Anterior cingulate cortex (tissue), 58 donors: ENCODE measurements at regions not wholly inside any gene's neighbourhood (a gene's known extent, or its start where the extent isn't known, plus 50 kb on each side); places are given as distances from the start of the nearest gene placed in this dataset.
"Not testable (repeated sequence)": the region's sequence is repeated elsewhere in the genome, so short reads cannot be mapped to it uniquely, and the experiment has no call there.

Experiments used
- DNase-seq, 58 donors: peaks; one replicate each; lab custom pipeline; 2025; lab: John Stamatoyannopoulos, UW

DNA sequence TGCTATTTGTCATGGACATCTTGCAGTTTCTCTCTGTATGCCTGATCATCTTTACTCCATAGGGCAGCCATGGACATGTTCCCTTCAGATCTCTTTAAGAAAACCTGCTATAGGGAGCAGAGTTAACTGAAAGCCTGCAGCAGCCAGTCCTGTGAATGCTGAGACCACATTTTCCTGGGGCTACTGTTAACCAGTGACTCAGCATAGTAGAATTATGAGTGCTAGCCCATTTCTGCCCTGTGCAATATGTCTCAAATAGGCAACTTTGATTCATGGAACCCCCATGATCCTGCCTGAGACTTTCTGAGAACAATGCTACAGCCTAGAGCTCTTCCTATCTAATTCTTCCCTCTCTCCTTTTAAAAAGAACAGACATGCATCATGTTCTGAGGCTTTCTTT lies 624.2 kb downstream of the CHSY3 start:
- DNase-seq = no peak

DNA sequence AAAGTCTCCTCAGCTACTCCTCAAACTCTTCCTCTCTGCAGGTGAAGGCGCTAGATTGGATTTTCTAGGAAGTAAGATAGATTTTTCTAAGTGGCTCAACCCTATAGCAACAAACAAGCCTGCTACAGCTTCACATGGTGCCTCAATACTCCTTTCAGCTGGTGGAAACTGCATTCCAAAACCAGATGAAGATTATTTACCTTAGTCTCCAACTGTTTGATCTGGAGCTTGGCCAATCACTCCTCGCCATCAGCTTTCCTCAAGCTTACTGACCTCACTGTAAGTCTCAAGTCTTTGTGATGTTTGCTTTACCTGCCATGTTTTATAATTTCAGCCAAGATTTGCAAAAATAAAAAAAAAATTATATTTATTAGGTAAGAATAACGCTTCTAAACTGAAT lies 622.4 kb downstream of the CHSY3 start:
- DNase-seq = no peak

DNA sequence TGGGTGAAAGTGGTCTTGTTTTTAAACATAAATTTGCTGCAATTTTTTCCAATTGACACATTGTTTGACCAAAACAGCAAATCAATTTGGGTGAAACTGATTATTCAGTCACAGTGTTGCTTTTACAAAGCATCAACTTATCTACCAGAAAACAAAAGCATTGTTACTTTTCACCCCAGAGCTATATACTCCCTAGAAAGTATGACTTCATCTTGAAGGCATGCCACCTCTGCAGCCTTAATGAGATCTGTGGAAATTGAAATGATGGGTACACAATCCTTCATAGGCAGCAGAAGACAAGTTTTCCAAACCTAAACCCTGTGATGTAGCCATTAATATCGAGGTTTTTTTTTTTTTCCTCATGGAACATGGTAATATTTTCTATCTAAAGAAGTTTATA lies 615.9 kb downstream of the CHSY3 start:
- DNase-seq = no peak

DNA sequence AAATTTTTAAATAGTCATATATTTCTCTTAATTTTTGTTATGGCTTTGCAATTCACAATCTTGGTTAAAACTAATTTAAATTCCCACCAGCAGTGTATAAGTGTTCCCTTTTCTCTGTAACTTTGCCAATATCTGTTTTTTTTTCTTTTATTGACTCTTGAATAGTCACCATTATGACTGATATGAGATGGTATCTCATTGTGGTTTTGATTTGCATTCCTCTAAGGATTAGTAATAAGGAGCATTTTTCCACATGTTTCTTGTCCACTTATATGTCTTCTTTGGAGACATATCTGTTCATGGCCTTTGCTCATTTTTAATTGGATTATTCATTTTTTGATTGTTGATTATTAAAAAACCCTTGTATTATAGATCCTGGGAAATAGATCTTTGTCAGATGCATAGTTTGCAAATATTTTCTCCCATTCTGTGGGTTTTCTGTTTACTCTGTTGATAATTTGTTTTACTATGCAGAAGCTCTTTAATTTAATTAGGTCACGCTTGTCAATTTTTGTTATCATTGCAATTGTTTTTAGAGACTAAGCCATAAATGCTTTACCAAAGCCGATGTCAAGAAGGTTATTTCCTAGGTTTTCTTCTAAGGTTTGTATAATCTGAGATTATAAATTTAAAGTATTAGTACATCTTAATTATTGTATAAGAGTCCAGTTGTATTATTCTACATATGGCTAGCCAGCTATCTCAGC lies 610.9 kb downstream of the CHSY3 start:
- DNase-seq = no peak

DNA sequence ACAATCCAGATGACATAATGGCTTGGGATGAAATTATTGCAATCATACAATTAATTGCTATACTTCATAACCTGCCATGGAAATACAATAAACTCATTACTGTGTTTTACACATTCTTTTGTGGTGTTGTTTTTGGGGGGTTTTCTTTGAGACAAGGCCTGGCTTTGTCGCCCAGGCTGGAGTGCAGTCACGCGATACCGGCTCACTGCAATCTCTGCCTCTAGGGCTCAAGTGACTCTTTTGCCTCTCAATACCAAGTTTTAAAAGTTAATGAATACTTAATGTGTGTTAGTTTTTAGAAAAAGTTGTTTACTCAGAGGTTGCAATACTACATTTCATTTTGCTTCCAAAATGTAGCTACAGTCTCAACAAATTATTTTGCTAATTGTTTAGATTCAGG lies 598.4 kb downstream of the CHSY3 start:
- no peak for DNase-seq

DNA sequence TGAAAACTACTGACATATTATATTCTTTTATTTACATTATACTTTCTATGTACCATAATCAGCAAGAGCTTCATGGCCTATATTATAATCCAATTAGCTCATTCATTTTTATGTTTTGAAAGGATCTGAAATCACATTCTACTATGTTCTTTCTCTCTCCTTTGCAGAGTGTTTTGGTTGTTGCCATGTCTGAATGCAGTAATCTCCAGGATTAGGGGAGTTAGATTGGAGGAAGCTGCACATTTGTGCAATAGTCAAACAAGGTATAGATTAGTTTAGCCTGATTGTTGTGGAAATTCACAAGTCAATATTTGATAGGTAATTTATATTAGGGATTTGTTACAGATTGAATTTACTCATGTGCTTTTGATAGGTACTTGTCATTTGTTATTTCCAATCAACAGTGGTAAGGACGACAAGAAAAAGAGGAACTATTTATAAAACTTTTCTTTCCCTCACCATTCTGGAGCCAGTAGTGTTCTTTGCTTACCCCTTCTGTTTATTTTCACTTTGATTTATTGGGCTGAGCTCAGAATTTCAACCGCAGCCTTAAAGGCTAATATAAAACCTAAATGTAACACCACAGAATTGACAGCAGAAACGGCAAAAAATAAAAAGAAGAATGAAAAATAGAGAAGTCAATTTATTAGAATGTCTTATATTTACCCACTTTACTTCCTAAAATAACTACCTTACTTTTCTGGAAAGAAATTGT lies 597.0 kb downstream of the CHSY3 start:
- DNase-seq = no peak

DNA sequence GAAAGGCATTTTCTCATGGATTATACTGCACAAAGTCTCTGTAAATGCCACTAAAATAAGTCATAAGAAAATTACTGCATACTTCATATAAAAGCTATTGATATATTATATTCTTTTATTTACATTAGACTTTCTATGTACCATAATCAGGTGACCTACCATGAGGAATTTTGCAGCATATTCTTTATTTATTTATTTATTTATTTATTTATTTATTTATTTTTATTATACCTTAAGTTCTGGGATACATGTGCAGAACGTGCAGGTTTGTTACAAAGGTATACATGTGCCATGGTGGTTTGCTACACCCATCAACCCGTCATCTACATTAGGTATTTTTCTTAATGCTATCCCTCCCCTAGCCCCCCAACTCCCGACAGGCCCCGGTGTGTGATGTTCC lies 596.2 kb downstream of the CHSY3 start:
- not testable (repeated sequence) for DNase-seq

DNA sequence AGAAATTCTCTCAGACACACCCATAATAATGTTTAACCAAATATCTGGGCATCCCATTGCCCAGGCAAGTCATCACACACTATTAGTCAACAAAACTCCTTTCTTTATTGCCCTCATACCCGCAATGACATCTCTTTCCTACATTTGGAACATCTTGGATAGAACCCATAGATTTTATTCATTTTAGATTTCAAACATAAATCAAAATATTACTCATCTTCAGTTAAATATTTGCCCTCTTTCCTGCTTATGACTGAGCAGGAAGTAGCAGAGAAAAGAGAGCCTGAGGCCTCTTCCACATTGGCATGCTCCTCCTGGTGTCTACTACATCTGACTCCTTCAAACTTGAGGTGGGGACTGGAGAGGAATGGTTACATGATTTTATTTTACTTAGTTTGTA lies 592.0 kb downstream of the CHSY3 start:
- DNase-seq = no peak

DNA sequence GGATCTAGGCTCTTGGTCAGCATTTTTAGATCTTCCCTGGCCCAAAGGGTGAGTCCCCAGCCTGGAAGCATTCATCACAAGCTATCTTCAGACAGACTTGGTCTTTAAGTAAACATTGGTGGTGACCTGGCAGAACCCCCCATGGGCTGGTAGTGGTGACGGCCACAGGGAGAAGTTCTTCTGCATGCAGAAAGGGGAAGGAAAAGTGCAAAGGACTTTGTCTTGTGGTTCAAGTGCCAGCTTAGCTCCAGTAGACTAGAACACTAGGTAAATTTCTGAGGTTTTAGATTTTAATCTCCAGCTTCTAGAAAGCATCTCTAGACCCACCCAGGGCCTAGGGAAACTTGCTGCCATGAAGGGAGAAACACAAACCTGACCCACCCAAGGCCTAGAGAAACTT lies 584.0 kb downstream of the CHSY3 start:
- no peak for DNase-seq

DNA sequence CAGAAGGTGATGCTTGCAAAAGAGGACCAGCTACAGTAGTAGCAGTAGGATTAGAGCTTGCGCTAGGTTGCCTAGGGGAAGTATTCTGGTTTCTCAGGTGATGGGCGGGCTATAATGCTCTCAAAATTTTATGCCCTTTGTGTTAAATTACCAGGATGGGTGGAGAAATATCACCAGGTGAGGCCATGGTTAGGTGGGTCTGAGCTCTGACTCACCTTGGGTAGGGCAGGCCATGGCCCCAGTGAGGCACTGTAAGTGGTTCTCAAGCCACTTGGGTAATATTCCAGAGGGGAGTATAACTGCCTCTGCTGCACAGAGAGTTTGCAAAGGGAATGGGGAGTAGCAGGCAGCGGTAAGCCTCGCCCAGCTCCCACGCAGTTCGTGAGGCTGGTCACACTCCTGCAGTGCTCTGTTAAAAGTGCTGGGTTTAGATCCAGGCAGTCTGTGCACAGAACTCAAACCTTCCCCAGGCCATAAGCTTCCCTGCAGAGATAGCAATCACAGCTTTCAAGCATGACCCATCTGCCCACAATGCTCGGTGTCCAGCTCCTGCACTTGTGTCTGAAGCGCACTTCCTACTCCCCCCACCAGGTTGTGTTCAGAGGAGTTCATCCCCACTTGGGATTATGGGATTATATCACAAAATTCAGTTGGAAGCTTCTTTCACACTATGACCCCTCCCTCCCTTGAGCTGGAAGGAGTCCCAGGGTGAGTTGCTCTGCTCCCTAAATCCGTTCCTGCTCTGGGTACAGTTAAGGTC lies 575.0 kb downstream of the CHSY3 start:
- DNase-seq = no peak

DNA sequence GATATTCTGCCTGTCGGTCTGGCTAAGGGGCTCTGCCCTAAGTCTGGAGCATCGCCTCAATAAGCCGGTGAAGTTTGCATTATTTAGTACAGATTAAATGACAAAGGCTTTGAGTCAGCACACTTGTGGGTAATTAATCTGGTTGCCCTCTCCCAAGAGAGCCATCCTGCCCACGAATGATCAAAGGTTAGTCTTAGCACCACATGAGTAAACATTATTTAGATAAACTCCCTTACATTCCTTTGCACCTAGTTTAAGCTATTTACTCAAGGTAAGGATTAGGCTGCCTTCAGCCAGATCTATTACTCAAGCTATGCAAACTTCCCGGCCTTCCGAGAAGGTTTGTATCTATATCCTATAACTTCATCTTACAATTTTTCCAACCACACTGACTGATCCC lies 572.1 kb downstream of the CHSY3 start:
- no peak for DNase-seq

DNA sequence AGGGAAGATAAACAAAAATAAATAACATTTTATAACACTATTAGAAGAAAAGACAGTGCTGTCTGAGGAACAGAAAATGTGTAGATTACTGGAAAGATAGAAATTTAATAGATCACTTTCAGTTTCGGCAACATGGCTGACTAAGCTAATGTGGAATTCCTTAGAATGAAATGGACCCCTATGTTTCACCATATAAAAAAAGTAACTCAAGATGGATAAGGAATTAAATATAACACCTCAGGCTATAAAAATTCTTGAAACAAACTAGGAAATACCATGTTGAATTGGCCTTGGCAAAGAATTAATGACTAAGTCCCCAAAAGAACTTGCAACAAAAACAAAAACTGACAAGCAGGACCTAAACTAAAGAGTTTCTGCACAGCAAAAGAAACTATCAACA lies 558.3 kb downstream of the CHSY3 start:
- no peak for DNase-seq

DNA sequence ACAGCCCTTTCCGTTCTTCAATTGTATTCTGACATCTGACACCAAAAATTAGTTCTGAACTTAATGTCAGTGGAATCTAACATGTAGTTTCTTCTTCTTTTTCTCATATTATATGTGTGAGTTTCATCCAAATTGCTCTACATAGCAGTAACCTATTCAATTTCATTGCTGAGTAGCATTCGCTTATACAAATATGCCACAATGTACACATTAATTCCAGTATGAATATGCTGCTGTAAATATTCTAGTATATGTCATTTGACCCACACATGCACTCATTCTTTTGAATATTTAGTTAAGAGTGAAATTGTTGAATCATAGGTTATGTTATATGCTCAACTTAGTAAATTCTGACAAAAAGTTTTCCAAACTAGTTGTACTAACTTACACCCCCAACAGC lies 550.9 kb downstream of the CHSY3 start:
- DNase-seq = no peak

DNA sequence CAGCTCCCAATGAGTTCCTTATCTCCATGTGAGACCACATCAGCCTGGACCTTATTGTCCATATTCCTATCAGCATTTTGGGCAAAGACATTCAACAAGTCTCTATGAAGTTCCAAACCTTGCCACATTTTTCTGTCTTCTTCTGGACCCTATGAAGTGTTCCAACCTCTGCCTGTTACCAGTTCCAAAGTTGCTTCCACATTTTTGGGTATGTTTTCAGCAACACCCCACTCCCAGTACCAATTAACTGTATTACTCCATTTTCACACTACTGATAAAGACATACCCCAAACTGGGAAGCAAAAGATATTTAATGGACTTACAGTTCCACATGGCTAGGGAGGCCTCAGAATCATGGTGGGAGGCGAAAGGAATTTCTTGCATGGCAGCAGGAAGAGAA lies 548.5 kb downstream of the CHSY3 start:
- DNase-seq = no peak

DNA sequence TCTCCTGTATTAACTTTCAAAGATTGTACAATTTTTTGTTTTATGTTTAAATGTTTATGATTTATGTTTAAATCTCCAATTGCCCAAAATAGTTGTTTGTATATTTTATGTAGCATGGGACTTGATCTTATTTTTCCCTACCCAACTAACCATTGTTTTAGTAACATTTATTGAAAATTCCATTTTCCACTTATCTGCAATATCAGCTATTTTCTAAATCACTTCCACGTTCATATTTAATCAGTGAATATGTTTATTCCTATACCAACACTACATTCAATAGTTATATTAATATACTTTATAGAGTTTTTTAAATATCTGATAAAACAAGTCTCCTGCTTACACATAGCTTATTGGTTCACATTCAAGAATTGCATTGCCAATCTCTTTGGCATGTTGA lies 532.2 kb downstream of the CHSY3 start:
- no peak for DNase-seq

DNA sequence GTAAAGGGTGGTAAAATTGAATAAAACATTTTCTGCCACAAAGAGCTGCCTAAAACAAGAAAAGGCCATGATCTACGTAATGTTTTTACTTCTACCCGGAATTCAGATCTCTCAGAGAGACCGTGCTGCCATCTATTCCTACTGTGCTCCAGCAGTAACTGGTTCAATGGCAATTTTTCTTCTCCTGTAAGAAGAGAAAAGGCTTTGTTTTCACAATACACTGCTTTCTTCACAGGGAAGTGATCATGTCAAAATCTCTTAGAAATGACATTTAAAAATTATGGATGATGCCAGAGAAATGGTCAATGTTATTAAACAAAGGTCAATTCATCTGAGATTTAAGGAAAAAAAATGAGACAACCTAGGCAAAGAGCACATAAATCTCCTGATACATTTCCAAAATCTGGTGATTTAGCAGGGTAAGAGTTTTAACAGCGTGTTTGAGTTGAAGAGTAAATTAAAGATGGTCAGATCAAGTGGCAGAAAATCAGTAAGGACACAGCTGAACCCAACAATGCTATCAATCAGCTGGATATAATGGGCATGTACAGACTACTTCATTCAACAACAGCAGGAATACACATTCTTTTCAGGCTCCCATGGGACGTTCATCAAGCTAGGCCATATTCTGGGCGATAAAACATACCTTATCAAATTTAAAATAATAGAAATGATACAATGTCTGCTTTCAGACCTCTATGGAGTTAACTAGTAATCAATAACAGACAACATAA lies 523.1 kb downstream of the CHSY3 start:
- DNase-seq = no peak

DNA sequence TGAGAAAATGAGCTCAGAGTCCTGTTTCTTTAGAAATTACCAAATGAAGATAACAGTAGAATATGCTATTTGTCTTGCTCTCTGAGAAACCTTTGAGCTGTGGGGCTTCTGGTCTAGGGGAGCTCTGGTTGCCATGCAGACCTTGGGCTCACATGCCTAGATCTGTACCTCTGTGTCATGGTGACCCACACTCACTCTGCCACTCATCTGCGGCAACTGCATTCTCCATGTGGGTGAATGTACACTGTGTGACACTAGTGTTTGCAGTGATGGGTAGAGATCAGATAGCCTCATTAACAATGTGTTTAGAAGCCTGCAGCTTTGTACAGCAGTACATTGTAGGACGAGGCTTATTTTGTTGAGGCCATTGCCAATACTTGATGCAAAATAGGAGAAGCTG lies 521.2 kb downstream of the CHSY3 start:
- no peak for DNase-seq

DNA sequence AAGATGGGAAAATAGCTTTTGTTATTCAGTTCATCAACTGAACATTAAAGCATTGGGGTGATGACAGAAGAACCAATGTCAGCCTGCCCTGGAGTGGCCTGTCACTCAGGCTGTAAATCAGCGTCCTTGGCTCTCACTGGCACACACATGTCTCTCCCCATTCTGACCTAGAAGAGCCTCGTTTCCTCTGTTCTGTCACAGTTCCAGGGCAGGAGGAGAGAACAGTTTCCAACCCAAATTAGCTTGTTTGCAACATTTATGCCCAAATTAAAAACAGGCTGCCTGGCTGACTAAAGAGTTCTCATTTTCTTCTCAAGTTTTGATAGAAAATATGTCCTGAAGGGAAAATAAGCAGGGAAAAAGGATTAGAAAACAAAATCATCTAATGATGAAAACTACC lies 520.1 kb downstream of the CHSY3 start:
- peak in 1 of 58 donors; percentile 6 for DNase-seq

DNA sequence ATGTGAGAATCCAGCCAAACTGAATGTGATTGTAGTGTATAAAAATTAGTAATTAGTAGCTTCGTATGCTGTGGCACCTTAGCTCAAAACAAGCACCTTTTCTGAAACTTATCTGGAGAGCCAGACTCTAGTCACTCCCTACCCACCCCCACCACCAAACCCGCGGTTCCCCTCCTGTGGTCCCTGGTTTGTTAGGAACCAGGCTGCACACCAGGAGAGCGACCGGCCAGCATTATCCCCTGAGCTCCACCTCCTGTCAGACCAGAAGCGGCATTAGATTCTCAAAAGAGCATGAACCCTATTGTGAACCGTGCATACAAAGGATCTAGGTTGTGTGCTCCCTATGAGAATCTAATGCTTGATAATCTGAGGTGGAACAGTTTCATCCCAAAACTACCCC lies 498.6 kb downstream of the CHSY3 start:
- DNase-seq = no peak

DNA sequence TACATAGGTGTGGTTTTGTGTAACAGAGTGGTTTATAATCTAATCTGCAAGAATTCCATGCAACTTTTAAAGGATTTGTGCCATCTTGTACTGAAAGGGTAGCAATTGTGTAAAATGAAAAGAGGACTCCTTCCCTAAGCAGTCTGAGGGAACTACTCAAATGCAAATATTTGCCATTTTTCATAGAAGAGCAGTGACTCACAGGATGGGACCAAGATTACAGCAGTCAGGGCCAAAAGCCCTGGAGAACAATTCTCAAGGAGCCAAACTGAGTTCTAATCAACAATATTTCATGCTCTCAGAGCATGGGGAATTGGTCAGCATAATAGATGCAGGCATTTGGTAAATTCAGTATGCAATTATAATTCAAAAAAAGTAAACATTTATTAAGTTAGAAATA lies 495.8 kb downstream of the CHSY3 start:
- DNase-seq = no peak

DNA sequence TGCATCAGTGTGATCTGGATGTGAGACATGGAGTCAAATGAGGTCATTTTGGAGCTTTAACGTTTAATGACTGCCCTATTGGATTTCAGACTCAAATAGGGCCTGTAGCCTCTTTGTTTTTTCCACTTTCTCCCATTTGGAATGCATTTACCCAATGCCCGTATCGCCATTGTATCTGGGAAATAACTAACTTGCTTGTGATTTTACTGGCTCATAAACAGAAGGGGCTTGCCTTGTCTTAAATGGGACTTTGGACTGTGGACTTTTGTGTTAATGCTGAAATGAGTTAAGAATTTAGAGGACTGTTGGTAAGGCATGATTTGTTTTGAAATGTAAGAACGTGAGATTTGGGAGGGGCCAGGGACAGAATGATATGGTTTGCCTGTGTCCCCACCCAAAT lies 494.6 kb downstream of the CHSY3 start:
- no peak for DNase-seq
